GM12878 (cell line): ENCODE measurements at regions not wholly inside any gene's neighbourhood (a gene's known extent, or its start where the extent isn't known, plus 50 kb on each side); places are given as distances from the start of the nearest gene placed in this dataset.

Source experiments
- ATAC-seq: fragments of 200-7000 bp; cut with Tn5 transposase; 3 replicates; pipeline ENCODE4 v1.9.1; 2020; ENCODE audit warnings: mild to moderate bottlenecking, moderate library complexity
- BruUV-seq: library from RNA; stranded (reverse); fragments of 400-500 nt; replicated peaks from 2 replicates; lab custom pipeline; 2021; lab: Mats Ljungman, UMichigan
- CTCF ChIA-PET: fragments of 300-600 bp; sonication (Branson Sonifier 250); formaldehyde crosslinking; extraction: SDS; loops from one replicate; lab custom pipeline; 2021; ENCODE audit warnings: inconsistent platforms; lab: Yijun Ruan, JAX
- POLR2A ChIA-PET: fragments of 350-600 bp; formaldehyde crosslinking; extraction: SDS; loops from one replicate; lab custom pipeline; 2021; ENCODE audit warnings: inconsistent platforms; lab: Charles Lee
- RAD21 ChIA-PET: fragments of 300-600 bp; sonication (Branson Sonifier 250); formaldehyde crosslinking; loops from one replicate; lab custom pipeline; 2023; ENCODE audit warnings: antibody characterized with exemption; ENCODE audit not compliant: unreplicated experiment; lab: Charles Lee
- SMC1A ChIA-PET: fragments of 300-600 bp; sonication (Branson Sonifier 250); formaldehyde crosslinking; loops from one replicate; lab custom pipeline; 2023; ENCODE audit not compliant: unreplicated experiment, uncharacterized antibody; lab: Charles Lee
- DNase-seq: peaks from one replicate; pipeline ENCODE4 v3.0.0-alpha.2; 2011; ENCODE audit warnings: low read depth, low spot score
- FAIRE-seq: peaks from 3 replicates; lab custom pipeline; 2011; peaks lifted over from hg19 to GRCh38; lab: Jason Lieb, UNC
- H2AFZ ChIP-seq: 2 replicates; pipeline ENCODE4 v1.6.0; 2011; ENCODE audit warnings: low read depth, low read length, control low read depth; ENCODE audit not compliant: control insufficient read depth
- H3K27ac ChIP-seq: 2 replicates; pipeline ENCODE4 v1.5.1; 2011; ENCODE audit warnings: control low read depth; ENCODE audit not compliant: control insufficient read depth, insufficient read depth
- H3K27me3 ChIP-seq, 2 experiments: replicated peaks in 1 of 2; 2 replicates each; pipeline versions ENCODE4 v1.6.0 to v1.6.1; 2011; ENCODE audit warnings: low read length in 1 of 2; ENCODE audit not compliant: control insufficient read depth in 2 of 2, insufficient read depth in 2 of 2
- H3K36me3 ChIP-seq, 2 experiments: 2 replicates each; pipeline ENCODE4 v1.5.1; 2011; ENCODE audit warnings: low read length in 1 of 2; ENCODE audit not compliant: control insufficient read depth in 2 of 2, insufficient read depth in 2 of 2
- H3K4me1 ChIP-seq: 2 replicates; pipeline ENCODE4 v1.6.1; 2011; ENCODE audit warnings: mild to moderate bottlenecking, low read length, moderate library complexity, mixed read lengths; ENCODE audit not compliant: control insufficient read depth, insufficient read depth
- H3K4me2 ChIP-seq: 2 replicates; pipeline ENCODE4 v1.6.0; 2011; ENCODE audit warnings: control low read depth; ENCODE audit not compliant: control insufficient read depth, insufficient read depth
- H3K4me3 ChIP-seq: fragments of 200-600 bp; sonication (generic); 2 replicates; pipeline ENCODE4 v1.5.1; 2016
- H3K79me2 ChIP-seq: 2 replicates; pipeline ENCODE4 v1.6.0; 2011; ENCODE audit warnings: low read length; ENCODE audit not compliant: control insufficient read depth, insufficient read depth
- H3K9ac ChIP-seq: 2 replicates; pipeline ENCODE4 v1.8.0; 2011; ENCODE audit warnings: low read length, control low read depth, mixed read lengths; ENCODE audit not compliant: control insufficient read depth, insufficient read depth
- H3K9me3 ChIP-seq: replicated peaks from 3 replicates; pipeline ENCODE4 v1.5.1; 2011; ENCODE audit warnings: mild to moderate bottlenecking, low read length; ENCODE audit not compliant: control insufficient read depth, insufficient read depth
- H4K20me1 ChIP-seq: 2 replicates; pipeline ENCODE4 v1.6.0; 2011; ENCODE audit not compliant: control insufficient read depth, insufficient read depth
- CBX5 ChIP-seq: sonication (generic); IDR thresholded peaks from 2 replicates; pipeline ENCODE4 v1.6.1; 2016; ENCODE audit warnings: low read depth, moderate library complexity, mild to moderate bottlenecking, inconsistent platforms
- DPF2 ChIP-seq: fragments of 450-650 bp; IDR thresholded peaks from 2 replicates; pipeline ENCODE4 v1.6.1; 2017; ENCODE audit warnings: mild to moderate bottlenecking
- HDAC6 ChIP-seq: fragments of 200-600 bp; sonication (generic); IDR thresholded peaks from one replicate; pipeline ENCODE4 v1.8.0; 2017; ENCODE audit warnings: antibody characterized with exemption; ENCODE audit not compliant: unreplicated experiment
- JUND ChIP-seq: IDR thresholded peaks from 2 replicates; pipeline ENCODE4 v1.6.1; 2012; ENCODE audit warnings: low read depth, mild to moderate bottlenecking, low read length, improper control_type of control experiment, moderate library complexity
- MXI1 ChIP-seq: fragments of 150-350 bp; IDR thresholded peaks from 2 replicates; pipeline ENCODE4 v1.6.1; 2011; ENCODE audit warnings: low read depth, mild to moderate bottlenecking, inconsistent platforms, low read length, improper control_type of control experiment
- NFYB ChIP-seq: IDR thresholded peaks from 2 replicates; pipeline ENCODE4 v1.6.1; 2011; ENCODE audit warnings: low read depth, mild to moderate bottlenecking, low read length, improper control_type of control experiment, moderate library complexity; ENCODE audit not compliant: insufficient read depth
- POLR2AphosphoS5 ChIP-seq: IDR thresholded peaks from 2 replicates; pipeline ENCODE4 v1.6.1; 2011; ENCODE audit warnings: mild to moderate bottlenecking, low read length, inconsistent platforms
- PRDM15 ChIP-seq: fragments of 450-650 bp; formaldehyde crosslinking; IDR thresholded peaks from 2 replicates; pipeline ENCODE4 v1.4.0; 2020; ENCODE audit warnings: mild to moderate bottlenecking, moderate library complexity
- SMARCA5 ChIP-seq: fragments of 450-650 bp; IDR thresholded peaks from 2 replicates; pipeline ENCODE4 v1.6.1; 2017; ENCODE audit warnings: mild to moderate bottlenecking
- SRF ChIP-seq, 2 experiments: IDR thresholded peaks; 2 replicates each; pipeline ENCODE4 v1.6.1; 2011; ENCODE audit warnings: low read depth in 2 of 2, low read length in 2 of 2, mild to moderate bottlenecking in 1 of 2, moderate library complexity in 1 of 2
- TBL1XR1 ChIP-seq: IDR thresholded peaks from 2 replicates; pipeline ENCODE4 v1.6.1; 2012; ENCODE audit warnings: low read depth, low read length, improper control_type of control experiment
- TCF3 ChIP-seq: IDR thresholded peaks from 2 replicates; pipeline ENCODE4 v1.6.1; 2012; ENCODE audit warnings: low read depth, mild to moderate bottlenecking, low read length, borderline replicate concordance; ENCODE audit not compliant: insufficient read depth
- TCF7 ChIP-seq: IDR thresholded peaks from 2 replicates; pipeline ENCODE4 v1.6.1; 2014; ENCODE audit warnings: antibody characterized with exemption, borderline replicate concordance
- USF1 ChIP-seq: IDR thresholded peaks from 2 replicates; pipeline ENCODE4 v1.6.1; 2011; ENCODE audit warnings: borderline replicate concordance, low read depth, mild to moderate bottlenecking, moderate library complexity, mixed read lengths, low read length; ENCODE audit not compliant: insufficient read depth; ENCODE audit errors: extremely low read length
- YY1 ChIP-seq: IDR thresholded peaks from 2 replicates; pipeline ENCODE4 v1.6.1; 2011; ENCODE audit warnings: low read depth, mild to moderate bottlenecking, low read length
- ZZZ3 ChIP-seq: IDR thresholded peaks from 2 replicates; pipeline ENCODE4 v1.6.1; 2011; ENCODE audit warnings: low read depth; ENCODE audit not compliant: control insufficient read depth, insufficient read length
- WGBS: methylation state at CpG from one replicate; pipeline ENCODE4 v1.1.6; 2016; ENCODE audit warnings: low lambda C conversion rate; ENCODE audit not compliant: insufficient replicate concordance, insufficient coverage; ENCODE audit errors: missing lambda C conversion rate; 5-methylcytosine and 5-hydroxymethylcytosine counted together
- in situ Hi-C: fragments of 300-500 bp; cut with MboI; formaldehyde crosslinking; loops from 9 replicates; pipeline ENCODE4 v1.14.3; 2018; ENCODE audit warnings: mixed read lengths
- intact Hi-C: fragments of 100-400 bp; cut with micrococcal nuclease; formaldehyde crosslinking; loops from one replicate; pipeline ENCODE4 v1.14.2; 2022; ENCODE audit not compliant: unreplicated experiment
- TF ChIP-seq, protein P1 (sequence below): IDR thresholded peaks from 2 replicates; pipeline ENCODE4 v1.6.1; 2012; ENCODE audit warnings: low read depth, low read length, improper control_type of control experiment
- TF ChIP-seq, protein P2 (sequence below): fragments of 450-650 bp; conservative IDR thresholded peaks from 2 replicates; pipeline ENCODE4 v1.6.1; 2017; ENCODE audit warnings: mild to moderate bottlenecking, moderate library complexity

DNA sequence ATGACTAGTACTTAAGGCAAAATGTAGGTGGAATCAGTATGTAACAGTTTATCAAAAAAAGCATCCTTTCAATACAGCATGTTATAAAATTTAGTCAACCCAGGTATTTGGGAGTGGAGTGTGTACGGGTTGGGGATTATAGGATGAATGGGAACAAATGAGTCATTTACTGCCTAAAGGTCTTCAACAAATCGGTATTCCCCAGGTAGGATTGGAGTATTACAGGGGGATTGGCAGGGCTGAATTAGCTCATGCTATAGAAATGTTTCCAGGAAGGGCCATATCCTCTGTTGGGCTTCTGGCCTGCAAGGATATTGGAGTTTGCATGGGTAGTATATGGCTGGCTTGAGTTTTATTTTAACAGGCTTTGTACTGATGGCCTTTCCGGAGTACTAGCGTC is 723.7 kb downstream of the SORCS1 start:
- ChIA-PET CTCF (no interaction called here), POLR2A (no interaction called here), RAD21 (no interaction called here), SMC1A (no interaction called here)
- ATAC-seq (no peak), DNase-seq (no peak), FAIRE-seq (no peak)
- Histone ChIP-seq H3K9me3 (no peaks in the 10 kb centered on the region), H3K27ac (no peak overlapping the region), H2AFZ (no peak overlapping the region), H3K9ac (no peak overlapping the region), H3K4me3 (no peak overlapping the region), H3K4me2 (no peak overlapping the region), H4K20me1 (no peaks in the 10 kb centered on the region), H3K36me3 (no peaks in the 10 kb centered on the region), H3K27me3 (no peaks in the 10 kb centered on the region), H3K4me1 (no peaks in the 10 kb centered on the region), H3K79me2 (no peaks in the 10 kb centered on the region)
- WGBS: 0% methylated on average over 4 of the region's 4 CpGs
- TF ChIP-seq HDAC6 (no peak), TCF3 (no peak), JUND (no peak), TCF7 (no peak), PRDM15 (CRISPR knock-in tag) (no peak), CBX5 (no peak), SRF (IDR thresholded peaks at IDR 0.05; ENCODE audit: low read depth in 2 of 2, low read length in 2 of 2) (no peak), YY1 (no peak), DPF2 (no peak), POLR2AphosphoS5 (no peak), TBL1XR1 (no peak), ZZZ3 (no peak), SMARCA5 (no peak), MXI1 (no peak), USF1 (no peak), NFYB (no peak)
- TF ChIP-seq, protein P1, sequence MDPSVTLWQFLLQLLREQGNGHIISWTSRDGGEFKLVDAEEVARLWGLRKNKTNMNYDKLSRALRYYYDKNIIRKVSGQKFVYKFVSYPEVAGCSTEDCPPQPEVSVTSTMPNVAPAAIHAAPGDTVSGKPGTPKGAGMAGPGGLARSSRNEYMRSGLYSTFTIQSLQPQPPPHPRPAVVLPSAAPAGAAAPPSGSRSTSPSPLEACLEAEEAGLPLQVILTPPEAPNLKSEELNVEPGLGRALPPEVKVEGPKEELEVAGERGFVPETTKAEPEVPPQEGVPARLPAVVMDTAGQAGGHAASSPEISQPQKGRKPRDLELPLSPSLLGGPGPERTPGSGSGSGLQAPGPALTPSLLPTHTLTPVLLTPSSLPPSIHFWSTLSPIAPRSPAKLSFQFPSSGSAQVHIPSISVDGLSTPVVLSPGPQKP: no peak
- TF ChIP-seq, protein P2, sequence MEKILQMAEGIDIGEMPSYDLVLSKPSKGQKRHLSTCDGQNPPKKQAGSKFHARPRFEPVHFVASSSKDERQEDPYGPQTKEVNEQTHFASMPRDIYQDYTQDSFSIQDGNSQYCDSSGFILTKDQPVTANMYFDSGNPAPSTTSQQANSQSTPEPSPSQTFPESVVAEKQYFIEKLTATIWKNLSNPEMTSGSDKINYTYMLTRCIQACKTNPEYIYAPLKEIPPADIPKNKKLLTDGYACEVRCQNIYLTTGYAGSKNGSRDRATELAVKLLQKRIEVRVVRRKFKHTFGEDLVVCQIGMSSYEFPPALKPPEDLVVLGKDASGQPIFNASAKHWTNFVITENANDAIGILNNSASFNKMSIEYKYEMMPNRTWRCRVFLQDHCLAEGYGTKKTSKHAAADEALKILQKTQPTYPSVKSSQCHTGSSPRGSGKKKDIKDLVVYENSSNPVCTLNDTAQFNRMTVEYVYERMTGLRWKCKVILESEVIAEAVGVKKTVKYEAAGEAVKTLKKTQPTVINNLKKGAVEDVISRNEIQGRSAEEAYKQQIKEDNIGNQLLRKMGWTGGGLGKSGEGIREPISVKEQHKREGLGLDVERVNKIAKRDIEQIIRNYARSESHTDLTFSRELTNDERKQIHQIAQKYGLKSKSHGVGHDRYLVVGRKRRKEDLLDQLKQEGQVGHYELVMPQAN: no peak
- intact Hi-C loops: no loop called here
- in situ Hi-C loops: no loop called here
- BruUV-seq: no TSS peak
